ENCODE measurements at regions not wholly inside any gene's neighbourhood (a gene's known extent, or its start where the extent isn't known, plus 50 kb on each side); places are given as distances from the start of the nearest gene placed in this dataset.
"Not testable (repeated sequence)": the region's sequence is repeated elsewhere in the genome, so short reads cannot be mapped to it uniquely, and the experiment has no call there.

GRCh38 chr7:53609185-53609584 lies 573.8 kb downstream of the POM121L12 start:
- H3K27me3 Mint-ChIP-seq (ENCODE audit: low read depth), result no peaks in the 10 kb centered on the region
- no peaks in the 10 kb centered on the region for H3K36me3 Mint-ChIP-seq (ENCODE audit: low read depth)
- H3K4me1 Mint-ChIP-seq, result no peaks in the 10 kb centered on the region
- no peaks in the 10 kb centered on the region for H3K9me3 Mint-ChIP-seq
- no peak overlapping the region for H3K4me3 Mint-ChIP-seq
- H3K27ac Mint-ChIP-seq, result no peak overlapping the region
- TF ChIP-seq CTCF (IDR thresholded peaks at IDR 0.05; ENCODE audit: unreplicated experiment in 3 of 3), result no peak

GRCh38 chr7:53611043-53611442 lies 575.6 kb downstream of the POM121L12 start:
- no peaks in the 10 kb centered on the region for H3K4me1 Mint-ChIP-seq
- H3K27me3 Mint-ChIP-seq (ENCODE audit: low read depth), result no peaks in the 10 kb centered on the region
- no peaks in the 10 kb centered on the region for H3K36me3 Mint-ChIP-seq (ENCODE audit: low read depth)
- no peak for TF ChIP-seq CTCF (IDR thresholded peaks at IDR 0.05; ENCODE audit: unreplicated experiment in 3 of 3)
- no peak overlapping the region for H3K27ac Mint-ChIP-seq
- no peak overlapping the region for H3K4me3 Mint-ChIP-seq
- no peaks in the 10 kb centered on the region for H3K9me3 Mint-ChIP-seq

- Mint-ChIP-seq H3K36me3 (ENCODE audit: low read depth) (no peaks in the 10 kb centered on the region), H3K4me3 (no peak overlapping the region)
Observed at GRCh38 chr7:53624356-53624755, 588.9 kb downstream of the POM121L12 start.

GRCh38 chr7:53628775-53629174 lies 593.3 kb downstream of the POM121L12 start:
- Mint-ChIP-seq H3K36me3 (ENCODE audit: low read depth) (no peaks in the 10 kb centered on the region), H3K4me1 (no peaks in the 10 kb centered on the region), H3K27me3 (ENCODE audit: low read depth) (no peaks in the 10 kb centered on the region), H3K9me3 (no peaks in the 10 kb centered on the region), H3K27ac (no peak overlapping the region), H3K4me3 (no peak overlapping the region)
- TF ChIP-seq CTCF (IDR thresholded peaks at IDR 0.05; ENCODE audit: unreplicated experiment in 3 of 3), result no peak

More at GRCh38 chr7:53624356-53624755, 588.9 kb downstream of the POM121L12 start:
- Mint-ChIP-seq H3K4me1 (no peaks in the 10 kb centered on the region), H3K27ac (peak overlapping the region in 2 of 3 experiments; percentile 2 to 7), H3K27me3 (ENCODE audit: low read depth) (no peaks in the 10 kb centered on the region), H3K9me3 (no peaks in the 10 kb centered on the region)
- no peak for TF ChIP-seq CTCF (IDR thresholded peaks at IDR 0.05; ENCODE audit: unreplicated experiment in 3 of 3)

DNA sequence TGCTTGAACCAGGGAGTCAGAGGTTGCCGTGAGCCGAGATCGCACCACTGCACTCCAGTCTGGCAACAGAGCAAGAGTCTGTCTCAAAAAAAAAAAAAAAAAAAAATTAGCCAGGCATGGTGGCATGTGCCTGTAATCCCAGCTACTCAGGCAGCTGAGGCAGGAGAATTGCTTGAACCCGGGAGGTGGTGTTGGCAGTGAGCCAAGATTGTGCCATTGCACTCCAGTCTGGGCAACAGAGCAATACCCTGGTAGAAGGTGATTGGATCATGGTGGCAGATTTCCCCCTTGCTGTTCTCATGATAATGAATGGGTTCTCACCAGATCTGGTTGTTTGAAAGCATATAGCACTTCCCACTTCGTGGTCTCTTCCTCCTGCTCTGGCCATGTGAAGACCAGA lies 599.8 kb downstream of the POM121L12 start:
- not testable (repeated sequence) for H3K27me3 Mint-ChIP-seq (ENCODE audit: low read depth); H3K9me3 Mint-ChIP-seq; H3K27ac Mint-ChIP-seq; H3K36me3 Mint-ChIP-seq (ENCODE audit: low read depth); H3K4me3 Mint-ChIP-seq; H3K4me1 Mint-ChIP-seq

GRCh38 chr7:53638517-53638916 lies 603.1 kb downstream of the POM121L12 start:
- Mint-ChIP-seq H3K4me1 (peaks cover 4% of the 10 kb centered on the region), H3K36me3 (ENCODE audit: low read depth) (no peaks in the 10 kb centered on the region), H3K27me3 (ENCODE audit: low read depth) (peaks cover 4% of the 10 kb centered on the region), H3K27ac (no peak overlapping the region), H3K9me3 (peaks cover 3% of the 10 kb centered on the region), H3K4me3 (no peak overlapping the region)
- TF ChIP-seq CTCF (IDR thresholded peaks at IDR 0.05; ENCODE audit: unreplicated experiment in 3 of 3), result no peak
